ENCODE measurements at regions not wholly inside any gene's neighbourhood (a gene's known extent, or its start where the extent isn't known, plus 50 kb on each side); places are given as distances from the start of the nearest gene placed in this dataset.

GRCh38 chr10:113433711-113434110, 119.1 kb upstream of the HABP2 start:
- DNase-seq (ENCODE audit: low read depth), result no peak
- TF ChIP-seq CTCF (conservative IDR thresholded peaks at IDR 0.05; ENCODE audit: control insufficient read depth, insufficient read depth, low read depth, low read length), result no peak
- H3K4me3 ChIP-seq (ENCODE audit: control insufficient read depth, low read depth, low read length), result no peak overlapping the region

GRCh38 chr10:113434315-113434714, 118.5 kb upstream of the HABP2 start:
- H3K4me3 ChIP-seq (ENCODE audit: control insufficient read depth, low read depth, low read length), result no peak overlapping the region
- no peak for TF ChIP-seq CTCF (conservative IDR thresholded peaks at IDR 0.05; ENCODE audit: control insufficient read depth, insufficient read depth, low read depth, low read length)
- no peak for DNase-seq (ENCODE audit: low read depth)

GRCh38 chr10:113434950-113435349, 117.9 kb upstream of the HABP2 start:
- no peak for DNase-seq (ENCODE audit: low read depth)
- no peak overlapping the region for H3K4me3 ChIP-seq (ENCODE audit: control insufficient read depth, low read depth, low read length)
- TF ChIP-seq CTCF (conservative IDR thresholded peaks at IDR 0.05; ENCODE audit: control insufficient read depth, insufficient read depth, low read depth, low read length), result no peak

- peak; percentile 12 for DNase-seq (ENCODE audit: low read depth)
- H3K4me3 ChIP-seq (ENCODE audit: control insufficient read depth, low read depth, low read length), result no peak overlapping the region
- TF ChIP-seq CTCF (conservative IDR thresholded peaks at IDR 0.05; ENCODE audit: control insufficient read depth, insufficient read depth, low read depth, low read length), result no peak
Measured at GRCh38 chr10:113435881-113436280, 117.0 kb upstream of the HABP2 start.

GRCh38 chr10:113436851-113437250, 116.0 kb upstream of the HABP2 start:
- H3K4me3 ChIP-seq (ENCODE audit: control insufficient read depth, low read depth, low read length), result no peak overlapping the region
- TF ChIP-seq CTCF (conservative IDR thresholded peaks at IDR 0.05; ENCODE audit: control insufficient read depth, insufficient read depth, low read depth, low read length), result no peak
- peak; percentile 81 for DNase-seq (ENCODE audit: low read depth)

- no peak for TF ChIP-seq CTCF (conservative IDR thresholded peaks at IDR 0.05; ENCODE audit: control insufficient read depth, insufficient read depth, low read depth, low read length)
- DNase-seq (ENCODE audit: low read depth), result peak; percentile 92
- no peak overlapping the region for H3K4me3 ChIP-seq (ENCODE audit: control insufficient read depth, low read depth, low read length)
Measured at GRCh38 chr10:113438652-113439051, 114.2 kb upstream of the HABP2 start.

- no peak for TF ChIP-seq CTCF (conservative IDR thresholded peaks at IDR 0.05; ENCODE audit: control insufficient read depth, insufficient read depth, low read depth, low read length)
Measured at GRCh38 chr10:113441220-113441619, 111.6 kb upstream of the HABP2 start.

More at GRCh38 chr10:113441220-113441619, 111.6 kb upstream of the HABP2 start:
- no peak overlapping the region for H3K4me3 ChIP-seq (ENCODE audit: control insufficient read depth, low read depth, low read length)
- DNase-seq (ENCODE audit: low read depth), result no peak

Measured in fibroblast of mammary gland (primary cell).